ENCODE measurements at regions not wholly inside any gene's neighbourhood (a gene's known extent, or its start where the extent isn't known, plus 50 kb on each side); places are given as distances from the start of the nearest gene placed in this dataset.

DNA sequence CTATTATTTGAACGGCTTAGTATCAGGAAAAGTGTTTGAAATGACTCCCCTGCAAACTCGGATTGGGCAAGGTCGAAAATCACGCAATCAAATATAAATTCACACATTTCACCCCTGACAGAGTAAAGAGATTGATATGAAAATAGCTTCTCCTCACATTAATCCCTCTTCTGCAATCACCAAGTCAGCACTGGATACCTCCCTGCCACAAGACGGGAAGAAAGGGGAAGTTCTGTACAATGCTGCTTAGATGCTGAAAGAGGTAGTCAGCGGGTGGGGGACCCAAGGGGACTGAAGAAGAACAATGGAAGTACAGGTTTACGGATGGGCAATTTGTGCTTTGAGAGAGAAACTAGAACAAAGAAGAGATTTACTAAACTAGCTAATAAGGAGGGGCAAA is 72.0 kb upstream of the ANK3 start:
- no peak for DNase-seq

DNA sequence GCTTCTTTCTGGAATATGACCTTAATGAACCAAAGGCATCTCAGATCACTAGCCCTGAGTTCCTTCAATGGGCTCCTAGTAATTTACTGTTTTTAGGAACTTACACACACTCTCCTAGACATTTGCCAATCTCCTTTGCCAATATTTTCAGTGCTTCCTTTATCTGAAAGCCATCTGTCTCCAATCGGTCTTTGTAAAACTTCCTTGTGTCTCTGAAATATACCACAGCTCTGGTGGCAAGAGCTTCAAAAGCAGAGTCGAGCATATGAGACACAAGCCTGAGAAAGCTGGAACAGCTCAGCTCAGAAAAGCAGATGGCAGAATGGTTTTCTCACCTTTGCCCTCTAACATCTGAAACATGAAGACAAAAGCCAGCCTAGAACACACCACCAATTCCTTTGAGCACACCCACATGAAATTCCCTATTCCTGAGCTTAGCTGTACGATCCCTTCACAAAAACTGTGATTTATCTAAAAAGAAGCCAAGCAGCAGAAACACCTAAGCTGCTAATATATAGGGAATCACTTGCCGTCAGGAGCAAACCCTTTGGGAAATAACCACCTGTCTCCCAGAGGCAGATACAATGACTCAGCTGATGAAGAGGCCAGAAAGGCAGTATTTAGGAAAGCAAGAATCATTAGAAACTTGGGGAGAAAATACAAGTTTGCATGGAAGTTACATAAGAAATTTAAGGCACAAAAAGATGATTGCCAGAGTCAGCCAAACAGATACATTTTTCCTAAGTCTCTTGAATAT is 70.2 kb upstream of the ANK3 start:
- no peak for DNase-seq

DNA sequence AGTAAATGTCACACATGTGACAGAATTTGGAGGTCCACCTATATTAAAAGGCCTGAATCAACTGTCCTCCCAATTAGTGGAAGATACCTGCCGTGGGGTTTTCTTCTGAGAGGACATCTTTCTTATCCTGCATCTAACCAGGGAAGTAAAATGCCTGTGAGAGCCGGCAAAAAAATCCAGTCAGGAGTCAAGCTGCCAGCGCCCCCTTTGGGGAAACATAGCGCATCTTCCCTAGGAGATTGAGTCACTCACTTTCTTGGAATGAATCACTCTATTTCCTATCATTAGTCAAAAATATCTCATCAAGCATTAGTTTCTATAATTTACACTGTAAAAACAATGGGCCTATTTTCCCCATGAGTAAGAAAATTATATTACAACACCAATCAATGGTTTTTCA is 66.4 kb upstream of the ANK3 start:
- no peak for DNase-seq

GRCh38 chr10:60454336-60454735 is 64.7 kb upstream of the ANK3 start:
- no peak for DNase-seq

GRCh38 chr10:60453036-60453435 is 63.4 kb upstream of the ANK3 start:
- DNase-seq, result no peak

DNA sequence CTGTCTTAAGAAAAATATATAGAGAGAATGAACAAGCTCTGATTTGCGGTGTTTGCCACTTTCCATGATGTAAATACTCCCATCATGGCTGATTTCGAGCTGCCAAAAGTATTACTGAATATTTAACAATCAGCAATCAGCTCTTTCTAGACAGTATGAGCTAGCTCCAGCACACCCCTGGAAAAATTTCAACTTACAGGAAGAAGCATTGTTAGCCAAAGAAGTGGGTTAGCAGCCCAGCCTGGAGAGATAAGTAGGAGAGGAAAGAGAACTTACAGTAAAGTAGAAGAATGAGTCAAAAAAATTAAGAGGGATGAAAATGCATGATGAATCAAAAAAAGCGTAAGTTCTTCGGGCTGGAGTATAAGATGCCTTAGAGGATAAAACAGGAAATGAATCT is 60.6 kb upstream of the ANK3 start:
- no peak for DNase-seq

- DNase-seq, result no peak
Measured at GRCh38 chr10:60448246-60448645, 58.6 kb upstream of the ANK3 start.

GRCh38 chr10:60446851-60447250 is 57.2 kb upstream of the ANK3 start:
- no peak for DNase-seq

GRCh38 chr10:60446070-60446833 is 56.6 kb upstream of the ANK3 start:
- DNase-seq, result no peak

GRCh38 chr10:60444494-60445064 is 54.9 kb upstream of the ANK3 start:
- DNase-seq, result no peak

DNA sequence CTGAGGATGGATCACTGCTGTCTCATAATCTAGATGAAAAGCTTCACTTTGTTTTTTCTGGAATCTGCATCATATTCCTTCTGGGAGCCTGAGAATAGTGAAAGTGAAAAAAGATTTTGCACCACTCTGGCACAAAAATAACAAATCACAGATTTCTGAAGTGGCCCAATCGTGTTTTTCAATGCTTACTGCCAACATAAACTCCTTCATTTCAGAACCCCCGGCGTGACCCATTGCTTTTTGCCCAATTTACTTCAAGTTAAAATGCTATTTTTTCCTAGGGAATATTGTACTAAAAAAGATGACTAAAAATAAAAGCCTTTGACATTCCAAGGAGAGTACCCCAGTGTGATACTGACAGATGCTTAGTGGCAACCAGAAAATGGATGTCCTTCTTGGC is 53.7 kb upstream of the ANK3 start:
- DNase-seq, result no peak

DNA sequence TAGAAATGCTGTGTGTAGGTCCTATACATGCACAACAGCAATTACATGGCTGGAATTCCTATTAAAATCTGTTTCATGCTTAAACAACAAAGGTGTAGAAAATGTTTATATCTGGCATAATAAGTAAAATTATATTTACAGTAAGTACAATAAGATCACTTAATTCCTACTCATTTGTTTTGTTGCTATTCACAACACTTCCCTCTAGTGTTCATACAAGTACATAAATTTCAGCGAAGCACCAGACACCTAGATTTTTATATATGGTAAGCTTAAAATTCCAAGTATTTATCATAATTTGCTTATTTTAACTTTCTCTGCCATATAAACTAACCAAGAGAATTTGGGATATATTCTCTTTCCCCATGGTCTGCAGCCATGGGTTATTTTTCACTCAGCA is 51.8 kb upstream of the ANK3 start:
- no peak for DNase-seq

GRCh38 chr10:60439641-60440040 is 50.0 kb upstream of the ANK3 start:
- DNase-seq, result no peak
